Panc1 (cell line): ENCODE measurements at regions not wholly inside any gene's neighbourhood (a gene's known extent, or its start where the extent isn't known, plus 50 kb on each side); places are given as distances from the start of the nearest gene placed in this dataset.

Experiments used
- POLR2AphosphoS5 ChIP-seq: IDR thresholded peaks from 2 replicates; pipeline ENCODE4 v1.6.1; 2012; ENCODE audit warnings: mild to moderate bottlenecking, low read depth, low read length, moderate library complexity
- SIN3A ChIP-seq: IDR thresholded peaks from 2 replicates; pipeline ENCODE4 v1.6.1; 2012; ENCODE audit warnings: low read depth, mild to moderate bottlenecking, low read length, moderate library complexity, borderline replicate concordance; ENCODE audit not compliant: insufficient read depth
- TCF7L2 ChIP-seq: IDR thresholded peaks from 2 replicates; pipeline ENCODE4 v1.6.1; 2011; ENCODE audit warnings: mild to moderate bottlenecking, low read depth, low read length, inconsistent platforms
- TF ChIP-seq, protein P1 (sequence below): fragments of 450-650 bp; IDR thresholded peaks from 2 replicates; pipeline ENCODE4 v1.5.1; 2017; ENCODE audit warnings: mild to moderate bottlenecking
- TF ChIP-seq, protein P2 (sequence below), 2 experiments: IDR thresholded peaks; 2 replicates each; pipeline ENCODE4 v1.6.1; 2011 to 2012; ENCODE audit warnings: low read depth in 2 of 2, control low read depth in 1 of 2, low read length in 1 of 2, mild to moderate bottlenecking in 1 of 2, moderate library complexity in 1 of 2; ENCODE audit not compliant: insufficient read depth in 1 of 2

DNA sequence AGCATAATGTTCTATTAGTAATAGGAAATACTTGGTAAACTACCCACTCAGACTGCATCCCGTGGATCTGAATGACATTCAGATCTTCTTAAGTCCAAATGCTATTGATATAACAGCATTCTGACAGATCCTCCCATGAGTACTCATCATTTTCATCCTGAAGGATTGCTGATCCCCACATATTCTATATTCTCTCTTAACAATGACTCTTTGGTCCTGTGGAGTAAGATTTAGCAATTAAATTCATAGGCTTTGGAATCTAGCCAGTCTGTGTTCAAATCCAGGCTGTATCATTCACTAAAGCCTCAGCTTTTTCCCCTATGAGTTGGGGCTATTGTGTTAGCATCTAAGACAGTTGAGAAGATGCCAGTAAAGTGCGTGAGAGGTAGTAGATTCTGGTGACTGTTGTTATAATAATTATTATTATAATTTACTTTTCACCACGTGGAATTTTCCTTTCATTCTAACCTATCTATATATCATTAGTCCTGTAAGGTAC lies 591.3 kb upstream of the SYT4 start:
- TF ChIP-seq, protein P1, sequence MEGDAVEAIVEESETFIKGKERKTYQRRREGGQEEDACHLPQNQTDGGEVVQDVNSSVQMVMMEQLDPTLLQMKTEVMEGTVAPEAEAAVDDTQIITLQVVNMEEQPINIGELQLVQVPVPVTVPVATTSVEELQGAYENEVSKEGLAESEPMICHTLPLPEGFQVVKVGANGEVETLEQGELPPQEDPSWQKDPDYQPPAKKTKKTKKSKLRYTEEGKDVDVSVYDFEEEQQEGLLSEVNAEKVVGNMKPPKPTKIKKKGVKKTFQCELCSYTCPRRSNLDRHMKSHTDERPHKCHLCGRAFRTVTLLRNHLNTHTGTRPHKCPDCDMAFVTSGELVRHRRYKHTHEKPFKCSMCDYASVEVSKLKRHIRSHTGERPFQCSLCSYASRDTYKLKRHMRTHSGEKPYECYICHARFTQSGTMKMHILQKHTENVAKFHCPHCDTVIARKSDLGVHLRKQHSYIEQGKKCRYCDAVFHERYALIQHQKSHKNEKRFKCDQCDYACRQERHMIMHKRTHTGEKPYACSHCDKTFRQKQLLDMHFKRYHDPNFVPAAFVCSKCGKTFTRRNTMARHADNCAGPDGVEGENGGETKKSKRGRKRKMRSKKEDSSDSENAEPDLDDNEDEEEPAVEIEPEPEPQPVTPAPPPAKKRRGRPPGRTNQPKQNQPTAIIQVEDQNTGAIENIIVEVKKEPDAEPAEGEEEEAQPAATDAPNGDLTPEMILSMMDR: no peak
- TF ChIP-seq, protein P2, sequence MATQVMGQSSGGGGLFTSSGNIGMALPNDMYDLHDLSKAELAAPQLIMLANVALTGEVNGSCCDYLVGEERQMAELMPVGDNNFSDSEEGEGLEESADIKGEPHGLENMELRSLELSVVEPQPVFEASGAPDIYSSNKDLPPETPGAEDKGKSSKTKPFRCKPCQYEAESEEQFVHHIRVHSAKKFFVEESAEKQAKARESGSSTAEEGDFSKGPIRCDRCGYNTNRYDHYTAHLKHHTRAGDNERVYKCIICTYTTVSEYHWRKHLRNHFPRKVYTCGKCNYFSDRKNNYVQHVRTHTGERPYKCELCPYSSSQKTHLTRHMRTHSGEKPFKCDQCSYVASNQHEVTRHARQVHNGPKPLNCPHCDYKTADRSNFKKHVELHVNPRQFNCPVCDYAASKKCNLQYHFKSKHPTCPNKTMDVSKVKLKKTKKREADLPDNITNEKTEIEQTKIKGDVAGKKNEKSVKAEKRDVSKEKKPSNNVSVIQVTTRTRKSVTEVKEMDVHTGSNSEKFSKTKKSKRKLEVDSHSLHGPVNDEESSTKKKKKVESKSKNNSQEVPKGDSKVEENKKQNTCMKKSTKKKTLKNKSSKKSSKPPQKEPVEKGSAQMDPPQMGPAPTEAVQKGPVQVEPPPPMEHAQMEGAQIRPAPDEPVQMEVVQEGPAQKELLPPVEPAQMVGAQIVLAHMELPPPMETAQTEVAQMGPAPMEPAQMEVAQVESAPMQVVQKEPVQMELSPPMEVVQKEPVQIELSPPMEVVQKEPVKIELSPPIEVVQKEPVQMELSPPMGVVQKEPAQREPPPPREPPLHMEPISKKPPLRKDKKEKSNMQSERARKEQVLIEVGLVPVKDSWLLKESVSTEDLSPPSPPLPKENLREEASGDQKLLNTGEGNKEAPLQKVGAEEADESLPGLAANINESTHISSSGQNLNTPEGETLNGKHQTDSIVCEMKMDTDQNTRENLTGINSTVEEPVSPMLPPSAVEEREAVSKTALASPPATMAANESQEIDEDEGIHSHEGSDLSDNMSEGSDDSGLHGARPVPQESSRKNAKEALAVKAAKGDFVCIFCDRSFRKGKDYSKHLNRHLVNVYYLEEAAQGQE (IDR thresholded peaks at IDR 0.05; ENCODE audit: insufficient read depth in 1 of 2, low read depth in 2 of 2, low read length in 1 of 2): no peak
- TF ChIP-seq POLR2AphosphoS5 (no peak), TCF7L2 (no peak), SIN3A (no peak)
